Effector CD8-positive, alpha-beta T cell (primary cell): ENCODE measurements at regions not wholly inside any gene's neighbourhood (a gene's known extent, or its start where the extent isn't known, plus 50 kb on each side); places are given as distances from the start of the nearest gene placed in this dataset.

Source experiments
- DNase-seq: peaks from one replicate; lab custom pipeline; 2025; lab: John Stamatoyannopoulos, UW

- no peak for DNase-seq
These were observed 1370.3 kb upstream of the SLC10A2 start for GRCh38 chr13:104436555-104436954.

GRCh38 chr13:104431895-104432294 lies 1365.7 kb upstream of the SLC10A2 start:
- DNase-seq = no peak

GRCh38 chr13:104426435-104426834 lies 1360.2 kb upstream of the SLC10A2 start:
- no peak for DNase-seq

- no peak for DNase-seq
These were observed 1356.5 kb upstream of the SLC10A2 start for GRCh38 chr13:104422668-104423067.

GRCh38 chr13:104416973-104417372 lies 1350.8 kb upstream of the SLC10A2 start:
- DNase-seq = no peak

GRCh38 chr13:104414771-104415170 lies 1348.6 kb upstream of the SLC10A2 start:
- DNase-seq = no peak

- no peak for DNase-seq
These were observed 1348.0 kb upstream of the SLC10A2 start for GRCh38 chr13:104414181-104414580.

GRCh38 chr13:104411141-104411765 lies 1345.0 kb upstream of the SLC10A2 start:
- DNase-seq = no peak

GRCh38 chr13:104408733-104409132 lies 1342.5 kb upstream of the SLC10A2 start:
- no peak for DNase-seq

GRCh38 chr13:104404325-104404724 lies 1338.1 kb upstream of the SLC10A2 start:
- no peak for DNase-seq

GRCh38 chr13:104389691-104390090 lies 1323.5 kb upstream of the SLC10A2 start:
- DNase-seq = no peak

- DNase-seq = no peak
These were observed 1321.3 kb upstream of the SLC10A2 start for GRCh38 chr13:104387510-104387909.

- no peak for DNase-seq
These were observed 1319.2 kb upstream of the SLC10A2 start for GRCh38 chr13:104385404-104385803.

- DNase-seq = no peak
These were observed 1316.7 kb upstream of the SLC10A2 start for GRCh38 chr13:104382951-104383350.

GRCh38 chr13:104376588-104376987 lies 1310.4 kb upstream of the SLC10A2 start:
- DNase-seq = no peak

GRCh38 chr13:104375614-104376013 lies 1309.4 kb upstream of the SLC10A2 start:
- DNase-seq = no peak

- no peak for DNase-seq
These were observed 1306.0 kb upstream of the SLC10A2 start for GRCh38 chr13:104372095-104372655.

- DNase-seq = no peak
These were observed 1299.2 kb upstream of the SLC10A2 start for GRCh38 chr13:104365430-104365829.

GRCh38 chr13:104357672-104358354 lies 1291.6 kb upstream of the SLC10A2 start:
- DNase-seq = no peak

- no peak for DNase-seq
These were observed 1291.0 kb upstream of the SLC10A2 start for GRCh38 chr13:104357174-104357573.

- no peak for DNase-seq
These were observed 1288.9 kb upstream of the SLC10A2 start for GRCh38 chr13:104355041-104355670.

- no peak for DNase-seq
These were observed 1261.0 kb upstream of the SLC10A2 start for GRCh38 chr13:104327211-104327610.

GRCh38 chr13:104326523-104326922 lies 1260.3 kb upstream of the SLC10A2 start:
- no peak for DNase-seq
